RWPE1 (cell line): ENCODE measurements at regions not wholly inside any gene's neighbourhood (a gene's known extent, or its start where the extent isn't known, plus 50 kb on each side); places are given as distances from the start of the nearest gene placed in this dataset.

Experiments used
- CTCF ChIA-PET: fragments of 350-600 bp; sonication (Branson Sonifier 250); formaldehyde crosslinking; extraction: SDS; loops from one replicate; lab custom pipeline; 2021; lab: Yijun Ruan, JAX
- POLR2A ChIA-PET: fragments of 400-600 bp; formaldehyde crosslinking; extraction: SDS; loops from one replicate; lab custom pipeline; 2020; ENCODE audit warnings: antibody characterized with exemption; ENCODE audit not compliant: low non-redundant PET; lab: Yijun Ruan, JAX
- DNase-seq: peaks from one replicate; pipeline ENCODE4 v3.0.0; 2012; ENCODE audit warnings: low spot score
- H3K27ac ChIP-seq: fragments of 450-650 bp; 2 replicates; pipeline ENCODE4 v1.5.1; 2017
- TF ChIP-seq, protein P1 (sequence below): fragments of 450-650 bp; conservative IDR thresholded peaks from 2 replicates; pipeline ENCODE4 v1.5.1; 2017; ENCODE audit warnings: low read depth, mild to moderate bottlenecking

DNA sequence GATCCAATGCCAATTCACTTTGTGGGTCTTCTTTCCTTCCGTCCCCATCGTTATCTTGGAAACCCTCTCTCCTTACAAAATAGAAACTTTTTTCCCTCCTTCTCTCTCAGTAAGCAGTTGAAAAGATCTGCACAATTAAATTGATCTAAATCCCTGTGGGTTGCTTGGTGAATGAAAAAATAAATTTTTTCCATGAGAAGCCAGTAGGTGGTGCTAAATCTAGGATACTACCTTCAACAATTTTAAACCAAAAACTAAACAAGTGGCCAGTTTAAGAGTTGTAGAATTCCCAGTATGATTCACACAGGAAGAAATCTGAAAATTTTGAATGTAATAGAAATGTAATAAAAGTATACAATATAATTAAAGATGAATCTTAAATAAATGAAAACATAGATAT lies 990.3 kb upstream of the ZNF722 start:
- ChIA-PET CTCF (no interaction called here), POLR2A (no interaction called here)
- H3K27ac ChIP-seq, result no peak overlapping the region
- TF ChIP-seq, protein P1, sequence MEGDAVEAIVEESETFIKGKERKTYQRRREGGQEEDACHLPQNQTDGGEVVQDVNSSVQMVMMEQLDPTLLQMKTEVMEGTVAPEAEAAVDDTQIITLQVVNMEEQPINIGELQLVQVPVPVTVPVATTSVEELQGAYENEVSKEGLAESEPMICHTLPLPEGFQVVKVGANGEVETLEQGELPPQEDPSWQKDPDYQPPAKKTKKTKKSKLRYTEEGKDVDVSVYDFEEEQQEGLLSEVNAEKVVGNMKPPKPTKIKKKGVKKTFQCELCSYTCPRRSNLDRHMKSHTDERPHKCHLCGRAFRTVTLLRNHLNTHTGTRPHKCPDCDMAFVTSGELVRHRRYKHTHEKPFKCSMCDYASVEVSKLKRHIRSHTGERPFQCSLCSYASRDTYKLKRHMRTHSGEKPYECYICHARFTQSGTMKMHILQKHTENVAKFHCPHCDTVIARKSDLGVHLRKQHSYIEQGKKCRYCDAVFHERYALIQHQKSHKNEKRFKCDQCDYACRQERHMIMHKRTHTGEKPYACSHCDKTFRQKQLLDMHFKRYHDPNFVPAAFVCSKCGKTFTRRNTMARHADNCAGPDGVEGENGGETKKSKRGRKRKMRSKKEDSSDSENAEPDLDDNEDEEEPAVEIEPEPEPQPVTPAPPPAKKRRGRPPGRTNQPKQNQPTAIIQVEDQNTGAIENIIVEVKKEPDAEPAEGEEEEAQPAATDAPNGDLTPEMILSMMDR, result no peak
- DNase-seq, result no peak

DNA sequence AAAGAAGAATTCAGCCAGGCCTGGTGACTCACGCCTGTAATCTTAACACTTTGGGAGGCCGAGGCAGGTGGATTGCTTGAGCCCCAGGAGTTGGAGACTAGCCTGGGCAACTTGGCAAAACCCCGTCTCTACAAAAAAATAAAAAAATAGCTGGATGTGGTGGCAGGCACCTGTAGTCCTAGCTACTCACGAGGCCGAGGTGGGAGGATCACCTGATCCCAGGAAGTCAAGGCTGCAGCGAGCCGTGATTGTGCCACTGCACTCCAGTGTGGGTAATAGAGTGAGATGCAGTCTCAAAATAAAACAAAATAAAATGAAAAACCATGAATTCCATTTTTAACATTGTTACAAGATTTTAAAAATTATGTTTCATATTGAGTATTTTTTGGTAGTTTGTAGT lies 988.9 kb upstream of the ZNF722 start:
- POLR2A ChIA-PET, result no interaction called here
- TF ChIP-seq, protein P1, result no peak
- CTCF ChIA-PET, result interaction anchor here (0.6 to 1.2 kb wide), 2 partner anchors 16 to 128 kb away, joined by 3 to 4 read pairs; no protein-coding TSS in a partner anchor
- DNase-seq, result no peak
- no peak overlapping the region for H3K27ac ChIP-seq

DNA sequence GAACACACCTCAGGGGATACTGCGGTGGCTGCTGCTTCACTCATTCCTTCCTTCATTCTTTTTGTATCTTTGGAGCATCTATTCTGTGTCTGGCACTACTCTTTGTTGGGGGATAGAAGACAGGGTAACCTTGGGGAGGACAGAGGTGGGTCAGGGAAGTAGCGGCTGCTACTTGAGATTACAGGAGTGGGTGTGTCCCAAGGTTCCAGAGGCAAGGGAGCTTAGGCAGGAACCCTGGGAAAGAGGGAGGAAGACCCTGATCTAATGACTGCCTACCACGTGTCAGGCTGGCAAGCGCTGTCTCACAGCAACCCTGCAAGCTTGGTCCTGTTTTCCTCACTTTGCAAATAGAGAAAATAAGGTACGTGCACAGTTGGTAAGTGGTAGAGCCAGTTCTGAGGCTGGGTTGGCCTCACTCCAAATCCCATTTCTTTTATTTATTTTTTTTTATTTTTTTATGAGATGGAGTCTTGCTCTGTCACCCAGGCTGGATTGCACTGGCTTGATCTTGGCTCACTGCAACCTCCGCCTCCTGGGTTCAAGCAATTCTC lies 985.9 kb upstream of the ZNF722 start:
- no peak overlapping the region for H3K27ac ChIP-seq
- ChIA-PET POLR2A (no interaction called here), CTCF (no interaction called here)
- DNase-seq, result no peak
- TF ChIP-seq, protein P1, result no peak

DNA sequence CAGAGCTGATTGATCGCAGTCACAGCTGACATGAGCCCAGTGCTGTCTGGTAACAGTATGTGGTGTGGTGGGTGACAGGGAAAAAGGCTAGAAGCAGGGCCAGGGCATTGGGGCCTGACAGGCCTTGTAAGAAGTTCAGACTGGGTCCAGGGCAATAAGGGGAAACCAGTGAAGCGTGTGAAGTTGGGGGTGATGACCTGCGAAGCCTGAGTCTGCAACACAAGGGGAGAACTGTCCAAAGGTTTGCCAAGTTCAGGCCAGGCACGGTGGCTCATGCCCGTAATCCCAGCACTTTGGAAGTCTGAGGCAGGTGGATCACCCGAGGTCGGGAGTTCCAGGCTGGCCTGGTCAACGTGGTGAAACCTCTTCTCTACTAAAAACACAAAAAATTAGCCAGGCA lies 983.9 kb upstream of the ZNF722 start:
- no peak overlapping the region for H3K27ac ChIP-seq
- ChIA-PET POLR2A (no interaction called here), CTCF (no interaction called here)
- TF ChIP-seq, protein P1, result no peak
- DNase-seq, result no peak

DNA sequence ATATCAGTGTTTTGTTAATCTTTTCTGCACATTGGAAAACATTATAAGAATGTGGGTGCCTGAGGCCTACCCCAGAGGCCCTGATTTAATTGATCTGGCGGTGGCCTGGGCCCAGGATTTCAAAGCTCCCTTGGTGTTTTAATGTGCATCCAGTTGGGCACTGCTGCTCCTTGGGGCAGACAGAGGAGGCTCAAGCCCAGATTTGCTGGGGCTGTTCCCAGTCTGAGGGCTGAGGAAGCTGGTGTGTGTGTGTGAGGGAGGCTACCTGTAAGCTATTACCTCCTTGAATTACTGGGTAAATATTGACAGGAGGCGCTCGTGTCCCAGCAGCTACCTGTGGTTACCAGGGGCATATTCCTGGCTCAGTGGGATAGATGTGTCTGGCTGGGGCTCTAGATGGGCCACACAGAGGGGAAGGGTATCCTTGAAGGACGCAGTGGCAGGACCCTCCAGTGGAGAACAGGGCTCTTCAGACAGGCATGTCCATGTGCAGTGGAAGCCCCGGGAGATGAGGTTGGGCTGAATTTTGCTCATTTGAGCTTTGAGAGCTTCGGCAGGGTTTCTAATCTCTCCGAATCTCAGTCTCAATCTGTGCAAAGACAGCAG lies 975.4 kb upstream of the ZNF722 start:
- no peak overlapping the region for H3K27ac ChIP-seq
- TF ChIP-seq, protein P1, result no peak
- ChIA-PET POLR2A (no interaction called here), CTCF (no interaction called here)
- no peak for DNase-seq

- ChIA-PET CTCF (no interaction called here), POLR2A (no interaction called here)
- DNase-seq, result no peak
- TF ChIP-seq, protein P1, result no peak
- H3K27ac ChIP-seq, result no peak overlapping the region
Observed at GRCh38 chr7:63024446-63024845, 974.2 kb upstream of the ZNF722 start.
